Fibroblast of lung (primary cell): ENCODE measurements at regions not wholly inside any gene's neighbourhood (a gene's known extent, or its start where the extent isn't known, plus 50 kb on each side); places are given as distances from the start of the nearest gene placed in this dataset.

Experiments used
- CTCF ChIP-seq, 2 donors: IDR thresholded peaks in 1 of 2; conservative IDR thresholded peaks in 1 of 2; 1 replicate in 1 of 2; 2 replicates in 1 of 2; pipeline ENCODE4 v1.5.1; 2011 to 2012; ENCODE audit warnings: low read length in 2 of 2, control low read depth in 1 of 2, inconsistent platforms in 1 of 2, low read depth in 1 of 2, mild to moderate bottlenecking in 1 of 2
- EZH2 ChIP-seq: IDR thresholded peaks from 2 replicates; pipeline ENCODE4 v1.5.1; 2012; ENCODE audit warnings: low read length, control low read depth, mild to moderate bottlenecking; ENCODE audit errors: missing control alignments

GRCh38 chr12:91640021-91640420 is 457.4 kb upstream of the DCN start:
- TF ChIP-seq CTCF (conservative IDR thresholded peaks at IDR 0.05 in 1 of 2, IDR thresholded peaks at IDR 0.05 in 1 of 2; ENCODE audit: low read depth in 1 of 2, low read length in 2 of 2) = no peak
- no peak for TF ChIP-seq EZH2
